ENCODE measurements at regions not wholly inside any gene's neighbourhood (a gene's known extent, or its start where the extent isn't known, plus 50 kb on each side); places are given as distances from the start of the nearest gene placed in this dataset.

DNA sequence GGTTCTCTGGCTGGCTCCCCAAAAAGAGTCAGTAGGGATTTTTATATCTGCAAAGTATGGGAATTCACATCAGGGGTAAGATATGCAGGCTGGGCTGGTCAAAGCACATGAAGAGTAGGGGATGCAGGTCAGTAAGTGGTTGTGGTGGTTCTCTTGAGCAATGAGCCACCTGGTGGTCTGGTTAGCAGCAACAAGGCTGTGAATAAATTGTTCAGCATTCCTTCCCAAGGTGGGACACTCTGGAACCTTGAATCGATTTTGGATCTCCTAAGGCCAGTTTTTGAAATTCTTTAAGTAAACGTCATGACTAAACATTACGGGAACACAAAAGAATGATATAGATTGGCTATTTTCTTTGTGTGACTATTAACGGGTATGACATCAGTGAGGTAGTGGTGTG, 563.0 kb upstream of the NEGR1 start:
- H3K4me1 ChIP-seq (replicated peaks; ENCODE audit: insufficient read depth), result no peaks in the 10 kb centered on the region
- H3K4me2 ChIP-seq, result no peak overlapping the region
- no peaks in the 10 kb centered on the region for H3K9me2 ChIP-seq (ENCODE audit: insufficient read depth)
- DNase-seq, result no peak
- H4K20me1 ChIP-seq (ENCODE audit: insufficient read depth), result no peaks in the 10 kb centered on the region
- H3F3A ChIP-seq (ENCODE audit: insufficient read depth, low read depth), result no peaks in the 10 kb centered on the region
- intact Hi-C loops (cut with micrococcal nuclease; ENCODE audit: unreplicated experiment), result no loop called here
- no peaks in the 10 kb centered on the region for H3K9me3 ChIP-seq (ENCODE audit: insufficient read depth, low read depth)
- no peak overlapping the region for H2AFZ ChIP-seq
- H3K36me3 ChIP-seq (ENCODE audit: low read depth), result no peaks in the 10 kb centered on the region
- H3K79me2 ChIP-seq (ENCODE audit: low read depth), result no peaks in the 10 kb centered on the region
- ChIA-PET POLR2A (ENCODE audit: unreplicated experiment) (no interaction called here), CTCF (no interaction called here)
- BruUV-seq (replicated peaks), result no TSS peak
- H3K27me3 ChIP-seq (ENCODE audit: insufficient read depth, low read depth), result no peaks in the 10 kb centered on the region
- no peak overlapping the region for H3K4me3 ChIP-seq
- H3K27ac ChIP-seq, result no peak overlapping the region
- TF ChIP-seq, protein P1, sequence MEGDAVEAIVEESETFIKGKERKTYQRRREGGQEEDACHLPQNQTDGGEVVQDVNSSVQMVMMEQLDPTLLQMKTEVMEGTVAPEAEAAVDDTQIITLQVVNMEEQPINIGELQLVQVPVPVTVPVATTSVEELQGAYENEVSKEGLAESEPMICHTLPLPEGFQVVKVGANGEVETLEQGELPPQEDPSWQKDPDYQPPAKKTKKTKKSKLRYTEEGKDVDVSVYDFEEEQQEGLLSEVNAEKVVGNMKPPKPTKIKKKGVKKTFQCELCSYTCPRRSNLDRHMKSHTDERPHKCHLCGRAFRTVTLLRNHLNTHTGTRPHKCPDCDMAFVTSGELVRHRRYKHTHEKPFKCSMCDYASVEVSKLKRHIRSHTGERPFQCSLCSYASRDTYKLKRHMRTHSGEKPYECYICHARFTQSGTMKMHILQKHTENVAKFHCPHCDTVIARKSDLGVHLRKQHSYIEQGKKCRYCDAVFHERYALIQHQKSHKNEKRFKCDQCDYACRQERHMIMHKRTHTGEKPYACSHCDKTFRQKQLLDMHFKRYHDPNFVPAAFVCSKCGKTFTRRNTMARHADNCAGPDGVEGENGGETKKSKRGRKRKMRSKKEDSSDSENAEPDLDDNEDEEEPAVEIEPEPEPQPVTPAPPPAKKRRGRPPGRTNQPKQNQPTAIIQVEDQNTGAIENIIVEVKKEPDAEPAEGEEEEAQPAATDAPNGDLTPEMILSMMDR (conservative IDR thresholded peaks at IDR 0.05), result no peak
- no peak for TF ChIP-seq EZH2 (IDR thresholded peaks at IDR 0.05; ENCODE audit: low read depth)

- Histone ChIP-seq H3K4me2 (no peak overlapping the region), H3K79me2 (ENCODE audit: low read depth) (no peaks in the 10 kb centered on the region), H2AFZ (no peak overlapping the region), H3K9me2 (ENCODE audit: insufficient read depth) (no peaks in the 10 kb centered on the region), H3K27me3 (ENCODE audit: insufficient read depth, low read depth) (no peaks in the 10 kb centered on the region), H3F3A (ENCODE audit: insufficient read depth, low read depth) (no peaks in the 10 kb centered on the region), H3K4me3 (no peak overlapping the region), H3K4me1 (replicated peaks; ENCODE audit: insufficient read depth) (no peaks in the 10 kb centered on the region), H4K20me1 (ENCODE audit: insufficient read depth) (peaks cover 3% of the 10 kb centered on the region; the same call in 1 of the 2 replicates), H3K9me3 (ENCODE audit: insufficient read depth, low read depth) (no peaks in the 10 kb centered on the region), H3K27ac (no peak overlapping the region), H3K36me3 (ENCODE audit: low read depth) (no peaks in the 10 kb centered on the region)
- CTCF ChIA-PET, result no interaction called here
- DNase-seq, result peak; percentile 3 to 42
- POLR2A ChIA-PET (ENCODE audit: unreplicated experiment), result no interaction called here
- BruUV-seq (replicated peaks), result no TSS peak
- intact Hi-C loops (cut with micrococcal nuclease; ENCODE audit: unreplicated experiment), result no loop called here
- TF ChIP-seq, protein P1 (conservative IDR thresholded peaks at IDR 0.05), result no peak
- TF ChIP-seq EZH2 (IDR thresholded peaks at IDR 0.05; ENCODE audit: low read depth), result no peak
These were observed 555.4 kb upstream of the NEGR1 start for GRCh38 chr1:72837781-72838180.

GRCh38 chr1:72830606-72831390, 548.5 kb upstream of the NEGR1 start:
- CTCF ChIA-PET, result no interaction called here
- DNase-seq, result no peak
- Histone ChIP-seq H4K20me1 (ENCODE audit: insufficient read depth) (no peaks in the 10 kb centered on the region), H3K9me2 (ENCODE audit: insufficient read depth) (0 out of 2 replicates have a peak, but pooled peaks cover under 1% of the 10 kb centered on the region), H3K79me2 (ENCODE audit: low read depth) (no peaks in the 10 kb centered on the region), H2AFZ (no peak overlapping the region), H3K4me3 (no peak overlapping the region), H3K9me3 (ENCODE audit: insufficient read depth, low read depth) (0 out of 2 replicates have a peak, but pooled peaks cover 2% of the 10 kb centered on the region), H3K4me1 (replicated peaks; ENCODE audit: insufficient read depth) (no peaks in the 10 kb centered on the region), H3K4me2 (no peak overlapping the region), H3K27me3 (ENCODE audit: insufficient read depth, low read depth) (no peaks in the 10 kb centered on the region), H3K36me3 (ENCODE audit: low read depth) (no peaks in the 10 kb centered on the region), H3K27ac (no peak overlapping the region), H3F3A (ENCODE audit: insufficient read depth, low read depth) (no peaks in the 10 kb centered on the region)
- intact Hi-C loops (cut with micrococcal nuclease; ENCODE audit: unreplicated experiment), result no loop called here
- BruUV-seq (replicated peaks), result no TSS peak
- POLR2A ChIA-PET (ENCODE audit: unreplicated experiment), result interaction anchor here (0.7 kb wide), 1 partner anchor 30 kb away, joined by 3 read pairs; no protein-coding TSS in a partner anchor
- TF ChIP-seq EZH2 (IDR thresholded peaks at IDR 0.05; ENCODE audit: low read depth), result no peak
- TF ChIP-seq, protein P1 (conservative IDR thresholded peaks at IDR 0.05), result no peak

Measured in PC-9 (cell line).